HG03354 (cell line): ENCODE measurements at regions not wholly inside any gene's neighbourhood (a gene's known extent, or its start where the extent isn't known, plus 50 kb on each side); places are given as distances from the start of the nearest gene placed in this dataset.
"Not testable (repeated sequence)": the region's sequence is repeated elsewhere in the genome, so short reads cannot be mapped to it uniquely, and the experiment has no call there.

ENCODE experiments used
- ATAC-seq: cut with Tn5 transposase; IDR thresholded peaks from one replicate; pipeline ENCODE4 v1.9.1; 2021; ENCODE audit warnings: mild to moderate bottlenecking; ENCODE audit not compliant: unreplicated experiment, poor library complexity, severe bottlenecking

GRCh38 chr11:82007521-82007920 is 726.1 kb downstream of the FAM181B start:
- ATAC-seq = no peak

GRCh38 chr11:82004537-82005213 is 729.0 kb downstream of the FAM181B start:
- ATAC-seq = no peak

- no peak for ATAC-seq
Observed at GRCh38 chr11:82003671-82004515, 729.8 kb downstream of the FAM181B start.

- no peak for ATAC-seq
Observed at GRCh38 chr11:82003024-82003423, 730.6 kb downstream of the FAM181B start.

GRCh38 chr11:81995889-81996288 is 737.8 kb downstream of the FAM181B start:
- ATAC-seq = no peak

GRCh38 chr11:81993755-81994154 is 739.9 kb downstream of the FAM181B start:
- no peak for ATAC-seq

GRCh38 chr11:81990659-81991443 is 742.8 kb downstream of the FAM181B start:
- no peak for ATAC-seq

- ATAC-seq = no peak
Observed at GRCh38 chr11:81989093-81989492, 744.6 kb downstream of the FAM181B start.

GRCh38 chr11:81987829-81988472 is 745.7 kb downstream of the FAM181B start:
- no peak for ATAC-seq

- no peak for ATAC-seq
Observed at GRCh38 chr11:81986556-81987161, 747.0 kb downstream of the FAM181B start.

GRCh38 chr11:81979448-81979847 is 754.2 kb downstream of the FAM181B start:
- ATAC-seq = no peak

- ATAC-seq = no peak
Observed at GRCh38 chr11:81975261-81975900, 758.3 kb downstream of the FAM181B start.

- ATAC-seq = no peak
Observed at GRCh38 chr11:81970886-81971285, 762.8 kb downstream of the FAM181B start.

GRCh38 chr11:81967242-81967641 is 766.4 kb downstream of the FAM181B start:
- ATAC-seq = no peak

- ATAC-seq = no peak
Observed at GRCh38 chr11:81966340-81966739, 767.3 kb downstream of the FAM181B start.

GRCh38 chr11:81963018-81963417 is 770.6 kb downstream of the FAM181B start:
- no peak for ATAC-seq

- no peak for ATAC-seq
Observed at GRCh38 chr11:81960443-81960842, 773.2 kb downstream of the FAM181B start.

- no peak for ATAC-seq
Observed at GRCh38 chr11:81959341-81959740, 774.3 kb downstream of the FAM181B start.

- ATAC-seq = not testable (repeated sequence)
Observed at GRCh38 chr11:81954301-81954700, 779.4 kb downstream of the FAM181B start.
